Activated CD4-positive, alpha-beta T cell treated with anti-CD3 and anti-CD28 coated beads, Interleukin-2, amount 50 U/mL, for 48 hours (primary cell): ENCODE measurements at regions not wholly inside any gene's neighbourhood (a gene's known extent, or its start where the extent isn't known, plus 50 kb on each side); places are given as distances from the start of the nearest gene placed in this dataset.
"Not testable (repeated sequence)": the region's sequence is repeated elsewhere in the genome, so short reads cannot be mapped to it uniquely, and the experiment has no call there.

Source experiments
- DNase-seq, 2 experiments: peaks; one replicate each; pipeline ENCODE4 v3.0.0-alpha.2; 2020

GRCh38 chrX:142483965-142484364, 278.9 kb upstream of the MAGEC2 start:
- no peak for DNase-seq

GRCh38 chrX:142446349-142446748, 241.3 kb upstream of the MAGEC2 start:
- DNase-seq: no peak

GRCh38 chrX:142428916-142429315, 223.8 kb upstream of the MAGEC2 start:
- DNase-seq: no peak

- DNase-seq: not testable (repeated sequence)
These were observed 185.9 kb upstream of the MAGEC2 start for GRCh38 chrX:142390998-142391397.

- no peak for DNase-seq
These were observed 158.4 kb upstream of the MAGEC2 start for GRCh38 chrX:142363501-142363900.

GRCh38 chrX:142359331-142359730, 154.2 kb upstream of the MAGEC2 start:
- no peak for DNase-seq

- DNase-seq: no peak
These were observed 122.1 kb upstream of the MAGEC2 start for GRCh38 chrX:142327182-142327581.

- DNase-seq: no peak
These were observed 107.5 kb upstream of the MAGEC2 start for GRCh38 chrX:142312591-142312990.

- no peak for DNase-seq
These were observed 94.3 kb upstream of the MAGEC2 start for GRCh38 chrX:142299406-142299805.

- DNase-seq: no peak
These were observed 91.3 kb upstream of the MAGEC2 start for GRCh38 chrX:142296421-142296820.

GRCh38 chrX:142295190-142295589, 90.1 kb upstream of the MAGEC2 start:
- DNase-seq: no peak

- not testable (repeated sequence) for DNase-seq
These were observed 65.1 kb upstream of the MAGEC2 start for GRCh38 chrX:142270166-142270565.

- DNase-seq: no peak
These were observed 61.3 kb upstream of the MAGEC2 start for GRCh38 chrX:142266417-142266816.

- not testable (repeated sequence) for DNase-seq
These were observed 60.5 kb upstream of the MAGEC2 start for GRCh38 chrX:142265549-142265948.

- no peak for DNase-seq
These were observed 51.8 kb upstream of the MAGEC2 start for GRCh38 chrX:142256935-142257334.
